ENCODE measurements at regions not wholly inside any gene's neighbourhood (a gene's known extent, or its start where the extent isn't known, plus 50 kb on each side); places are given as distances from the start of the nearest gene placed in this dataset.
"Not testable (repeated sequence)": the region's sequence is repeated elsewhere in the genome, so short reads cannot be mapped to it uniquely, and the experiment has no call there.

DNA sequence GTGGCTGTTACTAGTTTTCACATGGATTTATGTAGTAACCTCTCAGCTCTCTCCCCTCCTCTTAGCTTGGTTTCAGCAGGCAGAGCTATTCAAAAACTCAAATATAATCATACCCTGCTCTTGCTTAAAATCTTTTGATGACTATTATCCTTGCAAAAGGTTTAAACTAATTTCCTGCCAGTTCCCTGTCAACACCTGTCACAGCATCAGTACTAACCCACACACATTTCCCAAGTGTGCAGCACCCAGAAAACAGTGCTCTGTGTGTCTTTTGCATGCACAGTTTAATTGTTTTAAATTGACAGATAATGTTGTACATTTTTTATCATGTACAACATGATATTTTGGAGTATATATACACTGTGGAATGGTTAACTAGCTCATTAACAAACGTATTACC is 202.0 kb downstream of the PAPSS1 start:
- H3K4me3 ChIP-seq (ENCODE audit: low read depth, low read length) = no peak overlapping the region
- H3K36me3 ChIP-seq (ENCODE audit: control insufficient read depth, insufficient read depth, low read length) = no peaks in the 10 kb centered on the region
- no peak overlapping the region for H3K27ac ChIP-seq (ENCODE audit: low read depth, low read length)
- WGBS (ENCODE audit: insufficient coverage) = no CpG with 5 or more reads among the region's 1 CpG
- H3K9me3 ChIP-seq (ENCODE audit: control insufficient read depth, insufficient read depth, low read length) = no peaks in the 10 kb centered on the region
- H3K4me1 ChIP-seq (ENCODE audit: control insufficient read depth, insufficient read depth, low read length) = no peaks in the 10 kb centered on the region
- no peak for DNase-seq (ENCODE audit: low read depth in 4 of 6, low spot score in 6 of 6)
- H3K27me3 ChIP-seq (ENCODE audit: control insufficient read depth, insufficient read depth, low read length) = no peaks in the 10 kb centered on the region

DNA sequence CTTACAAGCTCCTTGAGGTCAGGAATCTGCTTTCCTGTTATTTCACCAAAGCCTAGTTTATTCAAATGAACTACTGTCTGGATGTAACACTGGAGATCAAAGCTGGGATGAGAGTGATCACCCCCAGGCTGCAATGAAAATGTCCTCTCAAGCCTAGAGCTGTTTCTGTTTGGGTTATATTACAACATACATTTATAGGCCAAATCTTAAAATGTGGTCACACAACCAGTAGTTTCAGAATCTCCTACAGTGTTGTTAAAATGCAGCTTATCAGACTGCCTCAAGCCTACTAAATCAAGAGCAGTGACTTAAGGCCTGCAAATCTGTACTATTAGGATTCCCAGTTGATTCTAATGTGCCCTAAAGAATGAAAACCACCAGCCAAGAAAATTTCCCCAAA is 207.5 kb downstream of the PAPSS1 start:
- Histone ChIP-seq H3K4me1 (ENCODE audit: control insufficient read depth, insufficient read depth, low read length) (no peaks in the 10 kb centered on the region), H3K4me3 (ENCODE audit: low read depth, low read length) (no peak overlapping the region)

DNA sequence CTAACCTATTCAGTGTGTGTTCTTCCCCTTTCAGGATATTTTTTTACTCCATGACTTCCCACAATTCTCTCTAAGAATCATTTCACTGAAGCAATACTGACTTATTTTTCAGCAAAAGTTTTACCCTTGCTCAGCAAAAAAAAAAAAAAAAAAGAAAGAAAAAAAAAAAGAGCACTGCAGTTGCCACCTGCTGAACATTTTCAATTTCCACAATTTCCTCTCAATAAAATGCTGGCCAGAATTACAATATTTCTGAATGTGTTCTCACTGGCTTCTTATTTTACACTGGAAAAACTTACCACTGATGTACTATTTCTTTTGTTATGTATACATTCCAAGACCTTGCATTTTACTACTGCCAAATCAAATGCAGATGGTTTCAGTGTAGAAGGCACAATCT is 210.4 kb downstream of the PAPSS1 start:
- no peaks in the 10 kb centered on the region for H3K9me3 ChIP-seq (ENCODE audit: control insufficient read depth, insufficient read depth, low read length)

More for the DNA sequence above, 207.5 kb downstream of the PAPSS1 start:
- Histone ChIP-seq H3K36me3 (ENCODE audit: control insufficient read depth, insufficient read depth, low read length) (no peaks in the 10 kb centered on the region), H3K27ac (ENCODE audit: low read depth, low read length) (no peak overlapping the region), H3K9me3 (ENCODE audit: control insufficient read depth, insufficient read depth, low read length) (no peaks in the 10 kb centered on the region), H3K27me3 (ENCODE audit: control insufficient read depth, insufficient read depth, low read length) (no peaks in the 10 kb centered on the region)
- DNase-seq (ENCODE audit: low read depth in 4 of 6, low spot score in 6 of 6) = no peak

DNA sequence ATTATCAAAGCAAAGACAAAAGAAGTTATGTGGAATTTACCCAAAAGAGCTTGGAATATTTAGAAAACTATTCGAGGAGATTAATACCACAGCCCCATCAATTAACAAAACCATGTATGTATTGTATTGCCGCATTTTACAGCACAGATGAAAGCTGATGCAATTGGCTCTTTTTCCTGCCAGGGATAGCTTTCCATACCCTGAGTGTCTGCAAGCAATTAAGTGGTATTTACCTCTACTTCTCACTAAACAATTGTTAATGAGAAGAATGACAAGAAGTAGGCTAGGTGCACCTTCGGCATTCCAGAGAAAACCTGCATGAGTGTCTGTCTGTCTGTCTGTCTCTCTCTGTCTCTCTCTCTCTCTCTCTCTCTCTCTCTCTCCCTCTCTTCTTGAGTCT is 219.5 kb downstream of the PAPSS1 start:
- Histone ChIP-seq H3K36me3 (ENCODE audit: control insufficient read depth, insufficient read depth, low read length) (no peaks in the 10 kb centered on the region), H3K9me3 (ENCODE audit: control insufficient read depth, insufficient read depth, low read length) (no peaks in the 10 kb centered on the region), H3K4me3 (ENCODE audit: low read depth, low read length) (no peak overlapping the region), H3K27ac (ENCODE audit: low read depth, low read length) (no peak overlapping the region), H3K27me3 (ENCODE audit: control insufficient read depth, insufficient read depth, low read length) (no peaks in the 10 kb centered on the region), H3K4me1 (ENCODE audit: control insufficient read depth, insufficient read depth, low read length) (no peaks in the 10 kb centered on the region)
- 67% methylated on average over 1 of the region's 3 CpGs for WGBS (ENCODE audit: insufficient coverage)
- no peak for DNase-seq (ENCODE audit: low read depth in 4 of 6, low spot score in 6 of 6)

More for the DNA sequence above, 210.4 kb downstream of the PAPSS1 start:
- no peak overlapping the region for H3K27ac ChIP-seq (ENCODE audit: low read depth, low read length)
- no peaks in the 10 kb centered on the region for H3K27me3 ChIP-seq (ENCODE audit: control insufficient read depth, insufficient read depth, low read length)
- no peaks in the 10 kb centered on the region for H3K4me1 ChIP-seq (ENCODE audit: control insufficient read depth, insufficient read depth, low read length)
- H3K36me3 ChIP-seq (ENCODE audit: control insufficient read depth, insufficient read depth, low read length) = no peaks in the 10 kb centered on the region
- no peak overlapping the region for H3K4me3 ChIP-seq (ENCODE audit: low read depth, low read length)
- DNase-seq (ENCODE audit: low read depth in 4 of 6, low spot score in 6 of 6) = peak in 1 of 6 donors; percentile 7

DNA sequence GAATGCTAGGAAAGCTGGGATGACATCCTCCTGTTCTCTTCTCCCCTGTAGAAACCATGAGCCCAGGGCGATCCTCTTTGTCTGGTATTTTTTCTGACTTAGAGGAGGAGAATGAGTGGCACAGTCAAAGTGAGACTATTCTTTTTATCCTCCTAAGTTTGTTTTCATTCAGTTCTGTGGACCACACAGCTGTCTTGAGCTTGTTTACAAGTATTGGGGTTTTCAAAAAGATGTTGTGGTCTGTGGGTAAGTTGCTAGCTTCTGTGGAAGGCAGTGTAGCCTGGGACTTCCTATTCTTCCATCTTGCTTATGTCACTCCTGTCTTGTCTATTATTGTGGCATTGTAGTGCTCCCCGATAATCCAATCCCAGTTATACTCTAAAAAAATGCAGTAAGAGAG is 223.0 kb downstream of the PAPSS1 start:
- no peaks in the 10 kb centered on the region for H3K4me1 ChIP-seq (ENCODE audit: control insufficient read depth, insufficient read depth, low read length)
- no CpG with 5 or more reads among the region's 2 CpGs for WGBS (ENCODE audit: insufficient coverage)
- H3K4me3 ChIP-seq (ENCODE audit: low read depth, low read length) = no peak overlapping the region
- H3K27ac ChIP-seq (ENCODE audit: low read depth, low read length) = no peak overlapping the region
- H3K36me3 ChIP-seq (ENCODE audit: control insufficient read depth, insufficient read depth, low read length) = no peaks in the 10 kb centered on the region
- H3K9me3 ChIP-seq (ENCODE audit: control insufficient read depth, insufficient read depth, low read length) = no peaks in the 10 kb centered on the region
- H3K27me3 ChIP-seq (ENCODE audit: control insufficient read depth, insufficient read depth, low read length) = no peaks in the 10 kb centered on the region
- DNase-seq (ENCODE audit: low read depth in 4 of 6, low spot score in 6 of 6) = no peak

DNA sequence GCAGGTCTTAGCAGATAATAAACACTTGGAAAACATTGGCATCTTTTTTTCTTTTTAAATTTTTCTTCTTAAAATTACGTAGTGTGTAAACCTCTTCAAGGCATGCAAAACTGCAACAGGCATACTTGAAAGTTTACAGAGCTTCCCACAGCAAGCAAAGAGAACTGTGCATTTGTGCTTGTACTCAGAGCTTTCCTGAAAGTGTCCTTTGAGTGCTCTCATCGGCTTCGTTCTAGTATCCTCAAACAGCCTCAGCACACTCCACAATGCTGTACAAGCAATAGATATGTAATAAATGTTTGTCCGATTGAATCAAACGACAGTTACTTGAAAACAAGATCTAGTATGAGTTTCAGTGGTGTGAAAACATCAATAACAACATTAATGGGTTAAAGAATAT is 227.5 kb downstream of the PAPSS1 start:
- Histone ChIP-seq H3K9me3 (ENCODE audit: control insufficient read depth, insufficient read depth, low read length) (no peaks in the 10 kb centered on the region), H3K4me1 (ENCODE audit: control insufficient read depth, insufficient read depth, low read length) (no peaks in the 10 kb centered on the region), H3K4me3 (ENCODE audit: low read depth, low read length) (no peak overlapping the region), H3K27ac (ENCODE audit: low read depth, low read length) (no peak overlapping the region), H3K27me3 (ENCODE audit: control insufficient read depth, insufficient read depth, low read length) (no peaks in the 10 kb centered on the region), H3K36me3 (ENCODE audit: control insufficient read depth, insufficient read depth, low read length) (no peaks in the 10 kb centered on the region)
- DNase-seq (ENCODE audit: low read depth in 4 of 6, low spot score in 6 of 6) = no peak
- WGBS (ENCODE audit: insufficient coverage) = no CpG with 5 or more reads among the region's 5 CpGs

DNA sequence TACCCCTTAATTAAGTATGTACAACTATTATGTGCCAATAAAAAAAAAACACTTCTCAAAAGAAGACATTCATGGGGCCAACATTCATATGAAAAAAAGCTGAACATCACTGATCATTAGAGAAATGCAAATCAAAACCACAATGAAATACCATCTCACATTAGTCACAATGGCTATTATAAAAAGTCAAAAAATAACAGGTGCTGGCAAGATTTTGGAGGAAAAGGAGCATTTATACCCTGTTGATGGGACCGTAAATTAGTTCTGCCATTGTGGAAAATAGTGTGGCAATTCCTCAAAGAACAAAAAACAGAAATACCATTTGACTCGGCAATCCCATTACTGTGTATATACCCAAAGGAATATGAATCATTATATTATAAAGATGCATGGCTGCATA is 229.9 kb downstream of the PAPSS1 start:
- H3K9me3 ChIP-seq (ENCODE audit: control insufficient read depth, insufficient read depth, low read length) = no peaks in the 10 kb centered on the region
- no peaks in the 10 kb centered on the region for H3K27me3 ChIP-seq (ENCODE audit: control insufficient read depth, insufficient read depth, low read length)
- no peaks in the 10 kb centered on the region for H3K4me1 ChIP-seq (ENCODE audit: control insufficient read depth, insufficient read depth, low read length)
- H3K4me3 ChIP-seq (ENCODE audit: low read depth, low read length) = no peak overlapping the region
- no CpG with 5 or more reads among the region's 2 CpGs for WGBS (ENCODE audit: insufficient coverage)
- H3K27ac ChIP-seq (ENCODE audit: low read depth, low read length) = no peak overlapping the region
- H3K36me3 ChIP-seq (ENCODE audit: control insufficient read depth, insufficient read depth, low read length) = no peaks in the 10 kb centered on the region
- no peak for DNase-seq (ENCODE audit: low read depth in 4 of 6, low spot score in 6 of 6)

DNA sequence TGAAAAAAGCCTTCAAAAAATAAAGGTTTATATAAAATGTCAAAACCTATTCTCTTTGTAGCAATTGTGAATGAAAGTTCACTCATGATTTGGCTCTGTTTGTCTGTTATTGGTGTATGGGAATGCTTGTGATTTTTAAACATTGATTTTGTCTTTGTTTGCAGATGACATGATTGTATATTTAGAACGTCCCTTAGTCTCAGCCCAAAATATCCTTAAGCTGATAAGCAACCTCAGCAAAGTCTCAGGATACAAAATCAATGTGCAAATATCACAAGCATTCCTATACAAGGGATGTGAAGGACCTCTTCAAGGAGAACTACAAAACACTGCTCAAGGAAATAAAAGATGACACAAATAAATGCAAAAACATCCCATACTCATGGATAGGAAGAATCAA is 236.4 kb downstream of the PAPSS1 start:
- WGBS (ENCODE audit: insufficient coverage) = no CpG with 5 or more reads among the region's 1 CpG
- not testable (repeated sequence) for H3K4me3 ChIP-seq (ENCODE audit: low read depth, low read length); H3K27me3 ChIP-seq (ENCODE audit: control insufficient read depth, insufficient read depth, low read length); DNase-seq (ENCODE audit: low read depth in 4 of 6, low spot score in 6 of 6); H3K4me1 ChIP-seq (ENCODE audit: control insufficient read depth, insufficient read depth, low read length); H3K9me3 ChIP-seq (ENCODE audit: control insufficient read depth, insufficient read depth, low read length); H3K36me3 ChIP-seq (ENCODE audit: control insufficient read depth, insufficient read depth, low read length); H3K27ac ChIP-seq (ENCODE audit: low read depth, low read length)

DNA sequence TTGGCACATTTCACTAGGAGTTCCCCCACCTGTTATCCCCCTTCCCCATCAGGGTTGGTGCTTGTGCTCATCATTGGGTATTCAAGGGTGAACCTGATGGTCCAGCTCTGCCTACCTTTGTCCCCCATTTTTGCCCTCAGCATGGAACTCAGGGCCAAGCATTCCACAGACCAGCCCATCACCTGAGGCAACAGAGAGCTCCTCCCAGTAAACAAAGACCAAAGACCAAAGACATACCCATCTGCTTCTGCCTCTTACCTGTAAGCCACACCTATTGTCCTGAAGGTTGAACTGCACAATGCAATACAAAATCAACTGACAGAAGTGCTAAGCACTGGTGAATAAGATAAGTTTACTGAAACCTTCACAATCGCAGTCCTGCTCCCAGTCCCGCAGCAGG is 237.5 kb downstream of the PAPSS1 start:
- H3K9me3 ChIP-seq (ENCODE audit: control insufficient read depth, insufficient read depth, low read length) = peaks cover 6% of the 10 kb centered on the region
- H3K27me3 ChIP-seq (ENCODE audit: control insufficient read depth, insufficient read depth, low read length) = no peaks in the 10 kb centered on the region
- no peaks in the 10 kb centered on the region for H3K4me1 ChIP-seq (ENCODE audit: control insufficient read depth, insufficient read depth, low read length)
- H3K4me3 ChIP-seq (ENCODE audit: low read depth, low read length) = no peak overlapping the region
- no peak overlapping the region for H3K27ac ChIP-seq (ENCODE audit: low read depth, low read length)
- no peak for DNase-seq (ENCODE audit: low read depth in 4 of 6, low spot score in 6 of 6)
- no peaks in the 10 kb centered on the region for H3K36me3 ChIP-seq (ENCODE audit: control insufficient read depth, insufficient read depth, low read length)
- WGBS (ENCODE audit: insufficient coverage) = 100% methylated on average over 2 of the region's 2 CpGs

DNA sequence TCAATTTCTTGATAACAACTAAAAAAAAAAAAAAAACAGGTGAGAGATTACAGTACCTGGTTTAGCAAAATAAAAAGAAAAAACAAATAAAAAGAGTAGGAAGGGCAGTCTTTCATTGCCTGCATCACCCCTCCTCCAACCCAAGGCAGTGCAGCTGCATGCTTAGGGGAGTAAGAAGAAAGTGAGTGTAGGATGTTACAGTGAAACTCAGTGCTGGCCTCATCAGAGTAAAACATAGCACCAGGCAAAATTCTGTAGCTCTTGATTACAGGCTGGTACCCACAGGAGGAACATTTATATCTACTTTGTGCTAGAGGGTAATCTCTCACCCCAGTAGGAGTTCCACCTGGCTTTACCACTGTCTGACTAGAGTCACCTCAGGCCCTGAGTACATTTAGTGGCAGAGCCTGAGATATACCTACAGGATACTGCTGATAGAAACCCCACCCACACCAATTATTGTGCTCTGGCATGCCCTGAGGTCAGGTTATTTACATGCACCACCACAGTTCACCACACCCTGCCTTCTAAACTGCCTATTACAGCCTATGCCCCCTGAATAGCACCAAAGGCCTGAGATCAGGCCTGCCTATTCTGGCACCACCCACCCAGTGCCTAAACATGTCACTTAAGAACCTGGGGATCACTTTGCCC is 241.6 kb downstream of the PAPSS1 start:
- H3K9me3 ChIP-seq (ENCODE audit: control insufficient read depth, insufficient read depth, low read length) = peaks cover 4% of the 10 kb centered on the region
- no peaks in the 10 kb centered on the region for H3K4me1 ChIP-seq (ENCODE audit: control insufficient read depth, insufficient read depth, low read length)
- no peaks in the 10 kb centered on the region for H3K27me3 ChIP-seq (ENCODE audit: control insufficient read depth, insufficient read depth, low read length)
- no peak for DNase-seq (ENCODE audit: low read depth in 4 of 6, low spot score in 6 of 6)
- no peaks in the 10 kb centered on the region for H3K36me3 ChIP-seq (ENCODE audit: control insufficient read depth, insufficient read depth, low read length)
- H3K27ac ChIP-seq (ENCODE audit: low read depth, low read length) = no peak overlapping the region
- no peak overlapping the region for H3K4me3 ChIP-seq (ENCODE audit: low read depth, low read length)

Measured in spinal cord (tissue), 9 donors.